ENCODE measurements at regions not wholly inside any gene's neighbourhood (a gene's known extent, or its start where the extent isn't known, plus 50 kb on each side); places are given as distances from the start of the nearest gene placed in this dataset.

DNA sequence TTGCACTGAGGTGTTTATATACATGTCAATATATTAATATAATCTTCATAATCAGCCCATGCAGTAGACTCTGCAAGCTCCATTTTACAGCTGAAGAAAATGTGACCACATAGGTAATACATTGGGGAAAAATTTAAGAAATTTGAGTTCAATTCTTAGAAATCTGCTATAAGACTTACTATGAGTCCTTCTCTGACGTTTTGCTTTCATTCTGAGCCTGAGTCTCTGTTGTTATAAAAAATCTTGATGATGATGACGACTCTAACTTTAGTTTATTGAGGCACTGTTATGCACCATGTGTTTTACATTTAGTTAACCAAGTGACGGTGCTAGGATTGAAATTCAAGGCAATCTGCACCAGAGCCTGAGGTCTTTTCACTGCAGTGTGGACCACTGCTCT is 370.3 kb upstream of the PPP1R2C start:
- Mint-ChIP-seq H3K36me3 (ENCODE audit: insufficient read depth) (no peaks in the 10 kb centered on the region), H3K27me3 (ENCODE audit: low read depth) (no peaks in the 10 kb centered on the region), H3K4me1 (ENCODE audit: low read depth) (peaks cover 8% of the 10 kb centered on the region), H3K9me3 (no peaks in the 10 kb centered on the region), H3K4me3 (no peak overlapping the region)
- ATAC-seq, result no peak
- no peak for DNase-seq

DNA sequence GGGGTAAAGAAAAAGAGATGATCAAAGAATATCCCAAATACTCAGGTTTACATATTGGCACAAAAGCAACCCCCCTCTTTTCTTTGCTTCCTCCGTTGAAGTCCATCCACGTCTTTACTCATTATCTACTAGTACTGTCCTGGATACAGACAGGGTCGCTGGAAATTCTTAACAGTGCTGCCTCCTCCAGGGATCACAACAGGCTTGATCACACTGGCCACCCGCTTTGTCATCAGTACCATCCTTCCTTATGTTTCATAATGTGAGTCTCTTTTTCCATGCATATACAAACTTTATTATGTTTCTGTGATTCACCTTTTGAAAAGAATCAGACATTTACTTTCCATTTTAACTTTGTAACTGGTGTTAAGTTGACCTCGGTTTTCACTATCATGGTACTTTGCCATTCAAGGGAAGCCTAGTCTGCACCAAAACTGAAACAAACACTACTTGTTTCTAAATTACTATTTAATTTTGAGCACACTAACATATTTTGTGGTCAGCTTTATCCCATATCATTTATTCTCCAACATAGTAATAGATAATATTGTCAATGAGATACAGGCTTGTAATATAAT is 387.5 kb upstream of the PPP1R2C start:
- H3K27me3 Mint-ChIP-seq (ENCODE audit: low read depth), result no peaks in the 10 kb centered on the region

DNA sequence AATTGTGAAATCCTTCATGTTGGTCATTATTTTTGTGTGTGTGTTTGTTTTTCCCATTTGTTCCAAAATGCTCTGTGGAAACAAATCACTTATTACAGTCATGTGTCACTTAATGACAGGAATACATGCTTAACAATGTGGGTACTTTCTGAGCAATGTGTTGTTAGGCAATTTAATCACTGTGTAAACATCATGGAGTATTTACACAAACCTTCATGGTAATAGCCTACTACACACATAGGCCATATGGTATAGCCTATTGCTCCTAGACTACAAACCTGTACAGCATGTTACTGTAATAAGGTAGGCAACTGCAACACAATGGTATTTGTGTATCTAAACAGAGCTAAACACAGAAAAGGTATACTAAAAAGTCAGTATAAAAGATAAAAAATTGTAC is 388.9 kb upstream of the PPP1R2C start:
- Mint-ChIP-seq H3K4me3 (no peak overlapping the region), H3K27me3 (ENCODE audit: low read depth) (no peaks in the 10 kb centered on the region), H3K4me1 (ENCODE audit: low read depth) (peaks cover 13% of the 10 kb centered on the region), H3K9me3 (peaks cover 4% of the 10 kb centered on the region), H3K36me3 (ENCODE audit: insufficient read depth) (no peaks in the 10 kb centered on the region)
- DNase-seq, result no peak
- ATAC-seq, result no peak

More for the DNA sequence above, 387.5 kb upstream of the PPP1R2C start:
- ATAC-seq (peak; percentile 73 to 86), DNase-seq (no peak)
- Mint-ChIP-seq H3K36me3 (ENCODE audit: insufficient read depth) (no peaks in the 10 kb centered on the region), H3K4me1 (ENCODE audit: low read depth) (peaks cover 13% of the 10 kb centered on the region), H3K4me3 (no peak overlapping the region), H3K9me3 (peaks cover 4% of the 10 kb centered on the region)

DNA sequence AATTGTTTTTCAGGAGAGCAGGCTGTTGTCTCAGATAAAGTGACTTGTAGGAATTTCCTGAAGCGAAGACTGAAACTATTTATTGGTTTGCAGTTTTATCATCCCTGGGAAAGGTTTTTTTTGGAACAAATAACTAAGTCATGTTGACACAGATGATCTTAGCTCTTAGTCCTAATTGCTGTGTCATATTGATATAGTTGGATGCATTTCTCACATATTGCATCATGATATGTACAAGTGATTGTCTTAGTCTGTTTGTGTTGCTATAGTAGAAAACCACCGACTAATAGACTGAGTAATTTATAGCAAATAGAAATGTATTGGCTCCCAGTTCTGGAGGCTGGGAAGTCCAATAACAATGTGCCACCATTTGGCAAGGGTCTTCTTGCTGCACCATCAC is 397.5 kb upstream of the PPP1R2C start:
- no peak overlapping the region for H3K4me3 Mint-ChIP-seq
- DNase-seq (no peak), ATAC-seq (no peak)
- H3K27me3 Mint-ChIP-seq (ENCODE audit: low read depth), result no peaks in the 10 kb centered on the region
- H3K9me3 Mint-ChIP-seq, result peaks cover 6% of the 10 kb centered on the region
- no peaks in the 10 kb centered on the region for H3K4me1 Mint-ChIP-seq (ENCODE audit: low read depth)
- no peaks in the 10 kb centered on the region for H3K36me3 Mint-ChIP-seq (ENCODE audit: insufficient read depth)

DNA sequence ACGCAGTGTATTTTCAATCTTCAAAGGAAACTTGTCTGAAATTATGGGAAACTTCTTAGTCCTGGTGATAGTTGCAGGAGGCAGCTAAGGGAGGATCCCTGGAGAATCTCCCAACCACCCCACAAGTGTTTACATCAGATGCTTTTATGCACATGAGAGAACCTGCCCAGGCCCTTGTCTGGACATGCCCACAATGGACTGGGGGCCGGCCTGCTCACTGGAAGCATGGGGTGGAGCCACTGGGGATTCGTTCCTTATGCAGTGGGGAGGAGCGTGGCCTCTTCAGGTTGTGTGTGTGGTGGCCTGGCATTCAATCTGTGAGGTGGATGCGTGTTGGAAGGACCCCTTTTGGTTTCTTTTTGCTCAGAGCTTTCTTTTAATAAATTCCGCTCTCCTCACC is 398.7 kb upstream of the PPP1R2C start:
- no peaks in the 10 kb centered on the region for H3K27me3 Mint-ChIP-seq (ENCODE audit: low read depth)

DNA sequence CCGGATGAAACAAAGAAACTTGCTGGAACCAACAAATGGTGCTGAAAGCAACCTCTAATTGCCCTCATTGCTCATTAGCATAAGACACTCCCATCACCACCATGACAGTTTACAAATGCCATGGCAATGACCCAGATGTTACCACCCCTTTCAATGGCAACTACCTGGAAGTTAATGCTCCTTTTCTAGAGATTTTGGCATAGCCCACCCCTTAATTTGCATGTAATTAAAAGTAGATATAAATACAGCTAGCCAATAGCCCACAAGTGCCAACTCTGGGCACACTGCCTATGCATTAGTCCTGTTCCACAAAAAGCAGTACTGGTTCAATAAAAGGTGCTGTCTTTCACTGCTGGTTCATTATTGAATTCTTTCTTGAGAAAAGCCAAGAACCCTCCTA is 410.3 kb upstream of the PPP1R2C start:
- DNase-seq (no peak), ATAC-seq (no peak)
- H3K36me3 Mint-ChIP-seq (ENCODE audit: insufficient read depth), result no peaks in the 10 kb centered on the region
- H3K27me3 Mint-ChIP-seq (ENCODE audit: low read depth), result no peaks in the 10 kb centered on the region
- H3K4me1 Mint-ChIP-seq (ENCODE audit: low read depth), result peaks cover 7% of the 10 kb centered on the region
- peaks cover 4% of the 10 kb centered on the region for H3K9me3 Mint-ChIP-seq
- H3K4me3 Mint-ChIP-seq, result no peak overlapping the region

More for the DNA sequence above, 398.7 kb upstream of the PPP1R2C start:
- no peak overlapping the region for H3K4me3 Mint-ChIP-seq
- DNase-seq (no peak), ATAC-seq (no peak)
- H3K9me3 Mint-ChIP-seq, result peaks cover 6% of the 10 kb centered on the region
- H3K4me1 Mint-ChIP-seq (ENCODE audit: low read depth), result no peaks in the 10 kb centered on the region
- no peaks in the 10 kb centered on the region for H3K36me3 Mint-ChIP-seq (ENCODE audit: insufficient read depth)

DNA sequence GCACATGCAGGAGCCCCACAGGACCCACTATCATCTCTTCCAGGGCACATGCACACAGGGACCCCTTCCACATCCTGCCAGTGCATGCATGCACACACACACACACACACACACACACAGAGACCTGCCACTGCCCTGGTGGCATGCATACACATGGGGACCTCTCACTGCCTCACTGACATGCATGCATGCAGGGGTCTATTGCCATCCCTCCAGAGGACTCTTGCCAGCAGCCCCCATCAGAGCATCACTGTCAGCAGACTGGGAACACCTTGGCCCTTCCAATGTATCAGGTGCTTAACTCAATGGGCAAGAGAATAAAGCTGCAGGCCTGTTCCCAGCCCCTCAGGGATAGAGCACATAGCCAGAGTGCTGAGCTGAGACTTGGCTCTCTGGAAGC is 433.6 kb upstream of the PPP1R2C start:
- DNase-seq, result no peak
- no peaks in the 10 kb centered on the region for H3K36me3 Mint-ChIP-seq (ENCODE audit: insufficient read depth)
- no peaks in the 10 kb centered on the region for H3K27me3 Mint-ChIP-seq (ENCODE audit: low read depth)
- H3K4me3 Mint-ChIP-seq, result no peak overlapping the region
- peaks cover 28% of the 10 kb centered on the region for H3K9me3 Mint-ChIP-seq
- H3K4me1 Mint-ChIP-seq (ENCODE audit: low read depth), result no peaks in the 10 kb centered on the region
- ATAC-seq, result no peak

DNA sequence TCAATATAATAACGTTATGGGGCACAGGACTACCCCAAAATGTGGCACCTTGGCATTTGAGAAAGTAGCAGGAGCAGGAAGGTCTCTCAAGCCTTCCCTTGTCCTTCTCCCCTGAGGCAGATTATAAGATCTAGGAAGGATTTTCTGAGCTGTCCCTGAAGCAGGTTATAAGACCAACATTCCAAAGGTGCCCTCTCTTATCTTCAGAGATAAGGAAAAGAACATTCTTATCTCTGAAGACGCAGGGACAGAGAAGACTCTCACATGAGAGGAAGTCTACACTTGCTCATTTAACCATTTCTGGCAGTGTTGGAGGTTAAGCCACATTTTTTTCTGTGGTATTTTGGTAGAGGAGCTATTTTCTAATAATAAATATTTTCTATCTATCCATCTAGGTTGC is 437.9 kb upstream of the MAOA start:
- Mint-ChIP-seq H3K4me3 (no peak overlapping the region), H3K27me3 (ENCODE audit: low read depth) (no peaks in the 10 kb centered on the region), H3K36me3 (ENCODE audit: insufficient read depth) (no peaks in the 10 kb centered on the region), H3K9me3 (peaks cover 13% of the 10 kb centered on the region), H3K4me1 (ENCODE audit: low read depth) (no peaks in the 10 kb centered on the region)
- ATAC-seq (no peak), DNase-seq (no peak)

DNA sequence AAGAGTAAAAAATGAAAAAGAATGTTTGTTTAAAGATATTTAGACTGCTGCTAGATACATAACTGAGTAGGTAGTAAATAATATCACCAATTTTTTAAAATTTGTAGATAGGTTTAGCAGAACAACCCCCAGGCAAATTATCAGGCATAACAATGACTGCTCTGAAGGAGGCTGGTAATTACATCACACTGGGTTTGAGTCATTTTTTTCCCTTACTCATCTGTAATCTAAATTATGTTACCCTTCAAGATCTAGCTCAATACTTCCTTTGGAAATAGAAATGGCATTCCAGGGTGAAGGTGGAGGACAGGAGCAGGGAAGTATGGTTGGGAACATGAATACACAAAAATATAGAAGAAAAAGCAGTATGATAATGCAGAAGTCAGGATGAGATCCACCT is 431.6 kb upstream of the MAOA start:
- H3K27me3 Mint-ChIP-seq (ENCODE audit: low read depth), result no peaks in the 10 kb centered on the region
- no peaks in the 10 kb centered on the region for H3K9me3 Mint-ChIP-seq
- DNase-seq (no peak), ATAC-seq (no peak)
- no peak overlapping the region for H3K4me3 Mint-ChIP-seq
- no peaks in the 10 kb centered on the region for H3K36me3 Mint-ChIP-seq (ENCODE audit: insufficient read depth)
- no peaks in the 10 kb centered on the region for H3K4me1 Mint-ChIP-seq (ENCODE audit: low read depth)

DNA sequence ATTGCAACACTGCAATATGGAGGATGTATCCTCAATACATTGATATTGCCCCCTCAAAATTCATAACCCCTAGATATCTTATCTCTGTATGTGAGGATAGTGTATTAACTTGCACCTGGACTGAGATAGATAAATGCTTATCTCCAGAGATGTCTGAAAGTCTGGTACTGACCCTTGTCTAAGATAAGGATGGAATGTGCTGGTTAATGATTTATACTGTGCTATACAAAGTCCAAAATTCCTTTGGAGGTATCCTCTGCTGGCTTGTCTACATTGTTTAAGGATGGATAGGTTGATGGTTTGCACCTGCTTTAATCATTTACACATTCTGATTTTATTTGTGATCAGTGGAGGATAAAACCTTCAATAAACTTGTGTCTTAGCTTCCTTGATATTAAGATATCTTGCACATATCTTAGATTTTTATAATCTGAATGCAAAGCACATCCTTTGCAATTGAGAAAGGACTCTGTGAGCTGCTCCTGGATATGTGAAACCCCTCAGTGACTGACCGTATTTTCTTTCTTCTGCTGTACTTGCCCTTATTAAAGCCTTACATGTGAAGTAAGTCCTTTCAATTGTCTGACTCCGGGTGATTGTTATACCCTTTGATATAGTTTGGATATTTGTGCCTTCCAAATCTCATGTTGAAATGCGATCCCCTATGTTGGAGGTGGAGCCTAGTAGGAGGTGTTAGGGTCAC is 430.3 kb upstream of the MAOA start:
- no peak for DNase-seq
- ATAC-seq, result no peak
- H3K9me3 Mint-ChIP-seq, result no peaks in the 10 kb centered on the region
- no peak overlapping the region for H3K4me3 Mint-ChIP-seq
- H3K4me1 Mint-ChIP-seq (ENCODE audit: low read depth), result no peaks in the 10 kb centered on the region
- H3K36me3 Mint-ChIP-seq (ENCODE audit: insufficient read depth), result no peaks in the 10 kb centered on the region
- no peaks in the 10 kb centered on the region for H3K27me3 Mint-ChIP-seq (ENCODE audit: low read depth)

DNA sequence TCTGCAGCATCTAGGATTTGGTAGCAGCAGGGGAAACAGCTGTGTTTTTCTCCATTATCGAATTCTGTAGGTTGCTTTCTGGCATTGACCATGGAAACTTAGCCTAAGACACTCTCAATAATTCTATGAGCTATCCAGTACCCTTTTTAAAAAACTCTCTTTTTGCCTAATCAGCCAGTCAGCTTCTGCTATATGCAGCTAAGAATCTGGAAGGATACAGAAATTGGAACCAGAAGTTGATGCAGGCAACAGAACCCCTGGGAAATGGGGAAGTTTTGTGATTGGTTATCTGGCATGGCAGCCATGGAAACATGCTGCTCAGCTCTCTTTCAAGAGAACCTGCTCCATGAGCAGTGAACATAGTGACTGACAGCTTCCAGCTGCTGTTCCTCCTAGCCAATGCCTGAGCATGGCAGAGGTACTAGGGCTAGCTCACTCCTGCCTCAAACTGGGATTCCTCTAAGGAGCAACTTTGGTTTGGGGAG is 417.6 kb upstream of the MAOA start:
- no peaks in the 10 kb centered on the region for H3K4me1 Mint-ChIP-seq (ENCODE audit: low read depth)
- no peaks in the 10 kb centered on the region for H3K9me3 Mint-ChIP-seq
- H3K36me3 Mint-ChIP-seq (ENCODE audit: insufficient read depth), result no peaks in the 10 kb centered on the region
- no peaks in the 10 kb centered on the region for H3K27me3 Mint-ChIP-seq (ENCODE audit: low read depth)
- no peak overlapping the region for H3K4me3 Mint-ChIP-seq
- DNase-seq, result no peak
- no peak for ATAC-seq

DNA sequence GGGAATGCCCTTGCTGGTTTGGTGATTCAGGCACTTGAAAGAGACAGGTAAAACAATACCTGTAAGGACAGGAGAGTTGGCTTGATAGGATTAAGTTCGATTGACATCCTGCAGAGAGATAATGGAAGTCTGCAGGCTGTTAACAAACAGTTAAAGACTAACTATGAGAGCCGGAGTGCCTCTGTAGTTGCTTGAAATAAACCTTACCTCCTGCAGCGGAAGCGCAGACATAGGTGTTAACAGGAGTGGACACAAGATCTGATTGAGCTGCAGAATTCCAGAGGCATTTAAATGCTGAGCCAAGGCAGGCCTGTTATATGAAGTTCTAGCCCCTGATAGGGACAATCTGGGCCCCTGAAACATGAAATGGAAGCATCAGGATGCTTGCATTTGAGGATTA is 416.7 kb upstream of the MAOA start:
- ATAC-seq, result no peak

DNA sequence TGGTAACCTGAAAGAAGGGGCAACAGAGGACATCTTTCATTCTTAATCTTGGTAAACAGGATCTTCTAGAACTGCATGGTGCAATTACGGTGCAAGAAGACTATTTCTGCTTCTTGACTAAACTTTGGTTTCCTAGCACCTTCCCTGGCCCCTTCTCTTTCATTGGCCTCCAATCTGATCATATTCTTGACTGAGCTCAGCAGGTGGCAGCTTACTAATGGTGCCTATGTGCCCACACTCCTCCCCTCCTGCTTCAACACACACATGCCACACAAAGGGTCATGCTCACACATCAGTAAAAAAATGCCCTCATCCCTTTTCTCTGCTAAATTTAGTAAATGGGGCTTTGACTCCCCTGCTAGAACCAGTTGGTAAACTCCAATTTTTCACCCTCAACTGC is 400.5 kb upstream of the MAOA start:
- H3K4me3 Mint-ChIP-seq, result no peak overlapping the region
- H3K36me3 Mint-ChIP-seq (ENCODE audit: insufficient read depth), result no peaks in the 10 kb centered on the region
- ATAC-seq (no peak), DNase-seq (no peak)
- no peaks in the 10 kb centered on the region for H3K27me3 Mint-ChIP-seq (ENCODE audit: low read depth)
- peaks cover 8% of the 10 kb centered on the region for H3K9me3 Mint-ChIP-seq
- no peaks in the 10 kb centered on the region for H3K4me1 Mint-ChIP-seq (ENCODE audit: low read depth)

More for the DNA sequence above, 416.7 kb upstream of the MAOA start:
- no peak overlapping the region for H3K4me3 Mint-ChIP-seq
- H3K9me3 Mint-ChIP-seq, result no peaks in the 10 kb centered on the region
- H3K4me1 Mint-ChIP-seq (ENCODE audit: low read depth), result no peaks in the 10 kb centered on the region
- no peaks in the 10 kb centered on the region for H3K27me3 Mint-ChIP-seq (ENCODE audit: low read depth)
- no peaks in the 10 kb centered on the region for H3K36me3 Mint-ChIP-seq (ENCODE audit: insufficient read depth)
- no peak for DNase-seq

DNA sequence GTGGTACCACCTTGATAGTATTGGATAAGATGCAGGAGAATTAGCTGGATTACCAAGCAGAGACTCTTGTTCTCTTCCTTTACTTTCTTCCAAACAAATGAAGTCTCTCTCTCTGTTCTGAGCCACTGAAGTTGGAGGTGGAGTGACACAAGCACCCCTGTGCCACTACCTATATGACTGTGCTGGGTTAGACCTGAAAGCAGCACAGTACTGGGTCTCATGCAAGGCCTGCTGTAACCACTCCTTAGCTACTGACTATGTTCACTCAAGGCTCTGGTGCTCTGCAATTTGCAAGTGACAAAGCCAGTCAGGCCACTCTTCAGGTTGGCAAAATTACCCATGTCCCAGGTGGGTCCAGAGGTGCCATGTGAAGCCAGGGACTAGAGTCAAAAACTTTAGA is 389.6 kb upstream of the MAOA start:
- no peaks in the 10 kb centered on the region for H3K27me3 Mint-ChIP-seq (ENCODE audit: low read depth)
- peaks cover 7% of the 10 kb centered on the region for H3K9me3 Mint-ChIP-seq
- no peaks in the 10 kb centered on the region for H3K4me1 Mint-ChIP-seq (ENCODE audit: low read depth)
- DNase-seq (no peak), ATAC-seq (no peak)
- no peaks in the 10 kb centered on the region for H3K36me3 Mint-ChIP-seq (ENCODE audit: insufficient read depth)
- H3K4me3 Mint-ChIP-seq, result no peak overlapping the region

DNA sequence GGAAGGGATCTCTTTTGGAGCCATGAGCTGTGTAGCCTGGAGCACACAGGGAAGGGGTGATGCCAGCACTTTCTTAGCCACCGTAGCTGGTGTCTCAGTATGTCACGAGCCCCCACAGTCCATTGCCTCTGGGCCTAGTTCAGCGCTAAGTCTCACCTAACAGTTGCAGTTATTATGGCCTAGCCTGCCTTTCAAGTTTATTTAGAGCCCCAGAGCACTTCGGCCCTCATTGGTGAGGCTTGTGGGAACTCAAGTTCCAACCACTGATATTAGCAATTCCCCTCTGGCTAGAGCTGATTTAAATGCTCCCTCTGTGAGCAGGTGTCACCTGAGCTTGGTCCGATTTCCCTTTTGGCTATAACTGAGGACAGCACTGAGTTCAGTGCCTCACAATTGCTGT is 388.4 kb upstream of the MAOA start:
- ATAC-seq, result no peak
- Mint-ChIP-seq H3K9me3 (peaks cover 3% of the 10 kb centered on the region), H3K4me1 (ENCODE audit: low read depth) (no peaks in the 10 kb centered on the region), H3K4me3 (no peak overlapping the region), H3K36me3 (ENCODE audit: insufficient read depth) (no peaks in the 10 kb centered on the region), H3K27me3 (ENCODE audit: low read depth) (no peaks in the 10 kb centered on the region)
- no peak for DNase-seq

Measured in activated T-cell treated with anti-CD3 and anti-CD28 coated beads, Interleukin-2, amount 50 U/mL, for 4 hours (primary cell).